ENCODE measurements at regions not wholly inside any gene's neighbourhood (a gene's known extent, or its start where the extent isn't known, plus 50 kb on each side); places are given as distances from the start of the nearest gene placed in this dataset.
"Not testable (repeated sequence)": the region's sequence is repeated elsewhere in the genome, so short reads cannot be mapped to it uniquely, and the experiment has no call there.

DNA sequence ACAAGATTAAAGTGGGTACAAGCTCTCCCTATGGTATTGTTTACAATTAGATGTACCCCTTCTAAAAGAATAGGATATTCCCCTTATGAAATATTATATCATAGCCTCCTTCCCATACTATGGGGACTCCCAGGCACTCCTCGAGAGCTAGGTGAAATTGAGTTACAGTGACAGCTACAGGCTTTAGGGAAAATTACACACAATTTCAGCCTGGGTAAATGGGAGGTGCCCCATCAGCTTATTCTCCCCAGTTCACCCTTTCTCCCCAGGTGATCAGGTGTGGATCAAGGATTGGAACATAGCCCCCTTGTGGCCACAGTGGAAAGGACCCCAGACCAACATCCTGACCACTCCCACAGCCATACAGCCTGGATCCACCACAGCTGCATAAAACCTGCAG is 73.3 kb downstream of the EIF1AY start:
- TF ChIP-seq YY1 (IDR thresholded peaks at IDR 0.05); TAF1 (conservative IDR thresholded peaks at IDR 0.05); JUND (IDR thresholded peaks at IDR 0.05); SP1 (IDR thresholded peaks at IDR 0.05): not testable (repeated sequence)
- TF ChIP-seq, protein P1, sequence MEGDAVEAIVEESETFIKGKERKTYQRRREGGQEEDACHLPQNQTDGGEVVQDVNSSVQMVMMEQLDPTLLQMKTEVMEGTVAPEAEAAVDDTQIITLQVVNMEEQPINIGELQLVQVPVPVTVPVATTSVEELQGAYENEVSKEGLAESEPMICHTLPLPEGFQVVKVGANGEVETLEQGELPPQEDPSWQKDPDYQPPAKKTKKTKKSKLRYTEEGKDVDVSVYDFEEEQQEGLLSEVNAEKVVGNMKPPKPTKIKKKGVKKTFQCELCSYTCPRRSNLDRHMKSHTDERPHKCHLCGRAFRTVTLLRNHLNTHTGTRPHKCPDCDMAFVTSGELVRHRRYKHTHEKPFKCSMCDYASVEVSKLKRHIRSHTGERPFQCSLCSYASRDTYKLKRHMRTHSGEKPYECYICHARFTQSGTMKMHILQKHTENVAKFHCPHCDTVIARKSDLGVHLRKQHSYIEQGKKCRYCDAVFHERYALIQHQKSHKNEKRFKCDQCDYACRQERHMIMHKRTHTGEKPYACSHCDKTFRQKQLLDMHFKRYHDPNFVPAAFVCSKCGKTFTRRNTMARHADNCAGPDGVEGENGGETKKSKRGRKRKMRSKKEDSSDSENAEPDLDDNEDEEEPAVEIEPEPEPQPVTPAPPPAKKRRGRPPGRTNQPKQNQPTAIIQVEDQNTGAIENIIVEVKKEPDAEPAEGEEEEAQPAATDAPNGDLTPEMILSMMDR (IDR thresholded peaks at IDR 0.05; ENCODE audit: low read depth, low read length, missing input control), result not testable (repeated sequence)
- TF ChIP-seq, protein P2, sequence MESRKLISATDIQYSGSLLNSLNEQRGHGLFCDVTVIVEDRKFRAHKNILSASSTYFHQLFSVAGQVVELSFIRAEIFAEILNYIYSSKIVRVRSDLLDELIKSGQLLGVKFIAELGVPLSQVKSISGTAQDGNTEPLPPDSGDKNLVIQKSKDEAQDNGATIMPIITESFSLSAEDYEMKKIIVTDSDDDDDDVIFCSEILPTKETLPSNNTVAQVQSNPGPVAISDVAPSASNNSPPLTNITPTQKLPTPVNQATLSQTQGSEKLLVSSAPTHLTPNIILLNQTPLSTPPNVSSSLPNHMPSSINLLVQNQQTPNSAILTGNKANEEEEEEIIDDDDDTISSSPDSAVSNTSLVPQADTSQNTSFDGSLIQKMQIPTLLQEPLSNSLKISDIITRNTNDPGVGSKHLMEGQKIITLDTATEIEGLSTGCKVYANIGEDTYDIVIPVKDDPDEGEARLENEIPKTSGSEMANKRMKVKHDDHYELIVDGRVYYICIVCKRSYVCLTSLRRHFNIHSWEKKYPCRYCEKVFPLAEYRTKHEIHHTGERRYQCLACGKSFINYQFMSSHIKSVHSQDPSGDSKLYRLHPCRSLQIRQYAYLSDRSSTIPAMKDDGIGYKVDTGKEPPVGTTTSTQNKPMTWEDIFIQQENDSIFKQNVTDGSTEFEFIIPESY (IDR thresholded peaks at IDR 0.05), result not testable (repeated sequence)
- TF ChIP-seq, protein P3, sequence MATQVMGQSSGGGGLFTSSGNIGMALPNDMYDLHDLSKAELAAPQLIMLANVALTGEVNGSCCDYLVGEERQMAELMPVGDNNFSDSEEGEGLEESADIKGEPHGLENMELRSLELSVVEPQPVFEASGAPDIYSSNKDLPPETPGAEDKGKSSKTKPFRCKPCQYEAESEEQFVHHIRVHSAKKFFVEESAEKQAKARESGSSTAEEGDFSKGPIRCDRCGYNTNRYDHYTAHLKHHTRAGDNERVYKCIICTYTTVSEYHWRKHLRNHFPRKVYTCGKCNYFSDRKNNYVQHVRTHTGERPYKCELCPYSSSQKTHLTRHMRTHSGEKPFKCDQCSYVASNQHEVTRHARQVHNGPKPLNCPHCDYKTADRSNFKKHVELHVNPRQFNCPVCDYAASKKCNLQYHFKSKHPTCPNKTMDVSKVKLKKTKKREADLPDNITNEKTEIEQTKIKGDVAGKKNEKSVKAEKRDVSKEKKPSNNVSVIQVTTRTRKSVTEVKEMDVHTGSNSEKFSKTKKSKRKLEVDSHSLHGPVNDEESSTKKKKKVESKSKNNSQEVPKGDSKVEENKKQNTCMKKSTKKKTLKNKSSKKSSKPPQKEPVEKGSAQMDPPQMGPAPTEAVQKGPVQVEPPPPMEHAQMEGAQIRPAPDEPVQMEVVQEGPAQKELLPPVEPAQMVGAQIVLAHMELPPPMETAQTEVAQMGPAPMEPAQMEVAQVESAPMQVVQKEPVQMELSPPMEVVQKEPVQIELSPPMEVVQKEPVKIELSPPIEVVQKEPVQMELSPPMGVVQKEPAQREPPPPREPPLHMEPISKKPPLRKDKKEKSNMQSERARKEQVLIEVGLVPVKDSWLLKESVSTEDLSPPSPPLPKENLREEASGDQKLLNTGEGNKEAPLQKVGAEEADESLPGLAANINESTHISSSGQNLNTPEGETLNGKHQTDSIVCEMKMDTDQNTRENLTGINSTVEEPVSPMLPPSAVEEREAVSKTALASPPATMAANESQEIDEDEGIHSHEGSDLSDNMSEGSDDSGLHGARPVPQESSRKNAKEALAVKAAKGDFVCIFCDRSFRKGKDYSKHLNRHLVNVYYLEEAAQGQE (IDR thresholded peaks at IDR 0.05), result not testable (repeated sequence)
